Smooth muscle cell (in vitro differentiated cells): ENCODE measurements at regions not wholly inside any gene's neighbourhood (a gene's known extent, or its start where the extent isn't known, plus 50 kb on each side); places are given as distances from the start of the nearest gene placed in this dataset.

ENCODE experiments used
- DNase-seq: peaks from one replicate; lab custom pipeline; 2025; ENCODE audit not compliant: unreplicated experiment; lab: John Stamatoyannopoulos, UW
- H2AFZ ChIP-seq: fragments of 200-600 bp; sonication (generic); 2 replicates; pipeline ENCODE4 v1.6.0; 2016; ENCODE audit warnings: antibody characterized with exemption, low read depth, mild to moderate bottlenecking
- H3F3A ChIP-seq: fragments of 200-600 bp; sonication (generic); 2 replicates; pipeline ENCODE4 v1.6.0; 2017; ENCODE audit warnings: antibody characterized with exemption, low read depth
- H3K27ac ChIP-seq: fragments of 200-600 bp; sonication (generic); 2 replicates; pipeline ENCODE4 v1.5.1; 2016; ENCODE audit warnings: low read depth, mild to moderate bottlenecking
- H3K27me3 ChIP-seq: fragments of 200-600 bp; sonication (generic); 2 replicates; pipeline ENCODE4 v1.6.1; 2016; ENCODE audit warnings: low read depth, mild to moderate bottlenecking
- H3K36me3 ChIP-seq: fragments of 200-600 bp; sonication (generic); 2 replicates; pipeline ENCODE4 v1.5.1; 2016; ENCODE audit warnings: low read depth
- H3K4me1 ChIP-seq: fragments of 200-600 bp; sonication (generic); 2 replicates; pipeline ENCODE4 v1.5.1; 2016; ENCODE audit warnings: low read depth
- H3K4me2 ChIP-seq: fragments of 200-600 bp; sonication (generic); 2 replicates; pipeline ENCODE4 v1.6.0; 2016; ENCODE audit warnings: mild to moderate bottlenecking
- H3K4me3 ChIP-seq: fragments of 200-600 bp; sonication (generic); 2 replicates; pipeline ENCODE4 v1.5.1; 2016; ENCODE audit warnings: mild to moderate bottlenecking
- H3K79me2 ChIP-seq: fragments of 200-600 bp; sonication (generic); 2 replicates; pipeline ENCODE4 v1.6.0; 2016; ENCODE audit warnings: low read depth, mild to moderate bottlenecking
- H3K9ac ChIP-seq: fragments of 200-600 bp; sonication (generic); 2 replicates; pipeline ENCODE4 v1.6.0; 2016; ENCODE audit warnings: low read depth
- H3K9me3 ChIP-seq: fragments of 200-600 bp; sonication (generic); replicated peaks from 2 replicates; pipeline ENCODE4 v1.5.1; 2016; ENCODE audit warnings: low read depth
- H4K20me1 ChIP-seq: fragments of 200-600 bp; sonication (generic); 2 replicates; pipeline ENCODE4 v1.6.0; 2016; ENCODE audit warnings: low read depth
- CTCF ChIP-seq: fragments of 200-600 bp; sonication (generic); IDR thresholded peaks from 2 replicates; pipeline ENCODE4 v1.5.1; 2017; ENCODE audit warnings: borderline replicate concordance, mild to moderate bottlenecking, antibody characterized with exemption; ENCODE audit not compliant: insufficient read depth, poor library complexity, severe bottlenecking
- WGBS: methylation state at CpG from one replicate; pipeline ENCODE4 v1.1.7; 2016; ENCODE audit warnings: low lambda C conversion rate; 5-methylcytosine and 5-hydroxymethylcytosine counted together

DNA sequence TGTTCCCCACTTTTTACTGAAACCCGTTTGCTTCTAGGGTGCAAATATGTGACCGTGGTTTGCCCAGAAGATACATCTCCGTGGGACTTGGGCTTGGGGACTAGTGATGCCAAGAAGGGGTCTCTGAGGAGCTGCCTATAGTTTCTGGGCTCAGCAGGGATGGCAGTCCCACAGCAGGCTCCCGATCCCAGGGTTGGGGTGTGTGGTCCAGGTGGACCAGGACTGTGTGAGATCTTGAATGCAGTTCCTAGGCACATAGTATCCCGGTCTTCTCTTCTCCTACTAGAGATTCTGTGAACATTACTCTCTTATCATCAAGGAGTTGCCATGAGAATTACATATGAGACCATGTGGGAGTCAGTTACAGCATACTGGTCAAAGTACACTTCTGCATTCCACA, 435.8 kb upstream of the SPRED2 start:
- Histone ChIP-seq H4K20me1 (no peaks in the 10 kb centered on the region), H3K4me1 (no peaks in the 10 kb centered on the region), H3K36me3 (no peaks in the 10 kb centered on the region), H3K9ac (no peak overlapping the region), H3K4me3 (no peak overlapping the region), H3K79me2 (no peaks in the 10 kb centered on the region), H3K27ac (no peak overlapping the region), H2AFZ (no peak overlapping the region), H3K27me3 (no peaks in the 10 kb centered on the region), H3K9me3 (no peaks in the 10 kb centered on the region), H3K4me2 (no peak overlapping the region), H3F3A (no peaks in the 10 kb centered on the region)
- WGBS, result 94% methylated on average over 5 of the region's 5 CpGs
- DNase-seq, result no peak
- no peak for TF ChIP-seq CTCF

GRCh38 chr2:65867446-65867845, 435.0 kb upstream of the SPRED2 start:
- no peak for DNase-seq
- no peaks in the 10 kb centered on the region for H3F3A ChIP-seq
- H4K20me1 ChIP-seq, result no peaks in the 10 kb centered on the region
- no peak overlapping the region for H3K4me3 ChIP-seq
- no peaks in the 10 kb centered on the region for H3K4me1 ChIP-seq
- no peaks in the 10 kb centered on the region for H3K9me3 ChIP-seq
- 38% methylated on average over 4 of the region's 4 CpGs for WGBS
- H3K79me2 ChIP-seq, result no peaks in the 10 kb centered on the region
- peak overlapping the region; percentile 2 for H3K4me2 ChIP-seq
- no peaks in the 10 kb centered on the region for H3K27me3 ChIP-seq
- H3K9ac ChIP-seq, result no peak overlapping the region
- H3K36me3 ChIP-seq, result no peaks in the 10 kb centered on the region
- H2AFZ ChIP-seq, result peak overlapping the region; percentile 35
- TF ChIP-seq CTCF, result no peak
- H3K27ac ChIP-seq, result no peak overlapping the region

GRCh38 chr2:65866148-65866547, 433.7 kb upstream of the SPRED2 start:
- H3K4me3 ChIP-seq, result no peak overlapping the region
- no peaks in the 10 kb centered on the region for H3K4me1 ChIP-seq
- no peak overlapping the region for H2AFZ ChIP-seq
- no peaks in the 10 kb centered on the region for H3K9me3 ChIP-seq
- H3K79me2 ChIP-seq, result no peaks in the 10 kb centered on the region
- no peak overlapping the region for H3K9ac ChIP-seq
- H3K4me2 ChIP-seq, result no peak overlapping the region
- no peaks in the 10 kb centered on the region for H3K36me3 ChIP-seq
- no peak overlapping the region for H3K27ac ChIP-seq
- WGBS, result 92% methylated on average over 3 of the region's 3 CpGs
- H3F3A ChIP-seq, result no peaks in the 10 kb centered on the region
- no peak for TF ChIP-seq CTCF
- DNase-seq, result no peak
- H3K27me3 ChIP-seq, result no peaks in the 10 kb centered on the region
- H4K20me1 ChIP-seq, result no peaks in the 10 kb centered on the region

DNA sequence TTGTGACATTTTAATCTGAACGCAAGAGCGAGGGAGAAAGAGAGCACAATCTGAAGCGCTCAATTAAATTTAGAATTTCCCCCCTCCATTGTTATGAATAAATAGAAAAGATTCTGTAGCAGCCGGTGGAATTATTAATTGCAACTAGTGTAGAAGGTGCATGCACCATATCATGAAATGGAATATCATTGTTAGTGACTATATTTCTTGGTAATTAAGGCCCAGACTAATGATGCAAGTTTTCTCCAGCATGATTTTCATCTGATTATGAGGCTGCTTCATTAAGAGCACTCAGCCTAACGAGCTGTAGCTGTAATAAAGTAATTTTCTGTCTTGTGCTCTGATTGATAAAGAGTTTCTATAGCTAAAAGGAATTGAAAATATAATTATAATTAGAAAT, 432.2 kb upstream of the SPRED2 start:
- no peaks in the 10 kb centered on the region for H4K20me1 ChIP-seq
- no peaks in the 10 kb centered on the region for H3F3A ChIP-seq
- no peak overlapping the region for H3K27ac ChIP-seq
- no peaks in the 10 kb centered on the region for H3K4me1 ChIP-seq
- DNase-seq, result no peak
- H2AFZ ChIP-seq, result no peak overlapping the region
- no peak for TF ChIP-seq CTCF
- no peak overlapping the region for H3K9ac ChIP-seq
- no peaks in the 10 kb centered on the region for H3K9me3 ChIP-seq
- no peaks in the 10 kb centered on the region for H3K36me3 ChIP-seq
- H3K4me3 ChIP-seq, result no peak overlapping the region
- H3K79me2 ChIP-seq, result no peaks in the 10 kb centered on the region
- no peak overlapping the region for H3K4me2 ChIP-seq
- no peaks in the 10 kb centered on the region for H3K27me3 ChIP-seq
- 100% methylated on average over 5 of the region's 5 CpGs for WGBS
